Kasumi-1 (cell line): ENCODE measurements at regions not wholly inside any gene's neighbourhood (a gene's known extent, or its start where the extent isn't known, plus 50 kb on each side); places are given as distances from the start of the nearest gene placed in this dataset.
A peak's percentile ranks its signal among the peaks of the same experiment; 100 is the strongest.

ENCODE experiments used
- DNase-seq, 2 experiments: peaks; one replicate each; lab custom pipeline; 2025; lab: John Stamatoyannopoulos, UW

GRCh38 chr4:153076861-153077260, 127.4 kb upstream of the TRIM2 start:
- no peak for DNase-seq

- no peak for DNase-seq
These were observed 124.3 kb upstream of the TRIM2 start for GRCh38 chr4:153079857-153080391.

DNA sequence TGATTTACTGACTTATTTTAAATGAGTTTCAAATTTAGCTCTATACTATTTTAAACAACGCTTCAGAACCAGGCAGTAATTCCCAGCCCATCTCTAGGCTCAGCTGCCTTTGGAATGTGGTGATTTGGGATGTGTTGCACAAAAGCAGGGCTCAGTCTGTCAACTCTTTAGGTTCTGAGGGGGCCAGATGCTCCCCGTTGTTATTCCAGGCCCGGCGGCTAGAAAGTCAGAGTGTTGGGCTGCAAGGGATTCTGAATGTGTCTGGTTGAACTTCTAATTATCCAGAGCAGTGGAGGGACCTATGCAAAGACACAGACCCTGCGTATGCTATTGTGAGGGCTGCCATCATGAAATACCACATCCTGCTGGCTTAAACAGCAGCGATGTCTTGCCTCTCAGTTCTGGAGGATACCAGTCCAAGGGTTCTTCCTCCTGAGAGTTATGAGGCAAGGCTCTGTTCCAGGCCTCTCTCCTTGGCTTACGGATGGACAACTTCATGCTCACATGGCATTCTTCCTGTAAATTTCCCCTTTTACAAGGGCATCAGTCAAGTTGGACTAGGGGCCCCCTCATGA, 123.2 kb upstream of the TRIM2 start:
- DNase-seq: no peak

DNA sequence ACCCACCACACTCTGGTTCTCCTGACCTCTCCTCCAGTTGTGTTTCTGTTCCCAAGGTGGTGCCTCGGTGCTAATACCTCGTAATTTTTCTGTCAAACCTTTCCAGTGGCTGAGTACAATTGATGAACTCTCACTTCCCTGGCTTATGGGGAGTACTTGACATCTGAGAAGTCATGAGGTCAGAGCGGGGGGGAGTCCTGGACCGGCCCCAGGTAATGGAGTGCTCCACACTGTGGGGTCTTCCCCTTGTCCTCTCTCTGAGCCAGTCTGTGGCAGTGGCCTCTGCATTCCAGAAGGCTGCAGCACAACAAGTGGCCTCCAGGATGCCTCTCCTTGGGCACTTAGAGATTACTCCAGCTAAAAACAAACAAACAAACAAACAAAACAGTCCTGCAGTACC, 122.5 kb upstream of the TRIM2 start:
- no peak for DNase-seq

DNA sequence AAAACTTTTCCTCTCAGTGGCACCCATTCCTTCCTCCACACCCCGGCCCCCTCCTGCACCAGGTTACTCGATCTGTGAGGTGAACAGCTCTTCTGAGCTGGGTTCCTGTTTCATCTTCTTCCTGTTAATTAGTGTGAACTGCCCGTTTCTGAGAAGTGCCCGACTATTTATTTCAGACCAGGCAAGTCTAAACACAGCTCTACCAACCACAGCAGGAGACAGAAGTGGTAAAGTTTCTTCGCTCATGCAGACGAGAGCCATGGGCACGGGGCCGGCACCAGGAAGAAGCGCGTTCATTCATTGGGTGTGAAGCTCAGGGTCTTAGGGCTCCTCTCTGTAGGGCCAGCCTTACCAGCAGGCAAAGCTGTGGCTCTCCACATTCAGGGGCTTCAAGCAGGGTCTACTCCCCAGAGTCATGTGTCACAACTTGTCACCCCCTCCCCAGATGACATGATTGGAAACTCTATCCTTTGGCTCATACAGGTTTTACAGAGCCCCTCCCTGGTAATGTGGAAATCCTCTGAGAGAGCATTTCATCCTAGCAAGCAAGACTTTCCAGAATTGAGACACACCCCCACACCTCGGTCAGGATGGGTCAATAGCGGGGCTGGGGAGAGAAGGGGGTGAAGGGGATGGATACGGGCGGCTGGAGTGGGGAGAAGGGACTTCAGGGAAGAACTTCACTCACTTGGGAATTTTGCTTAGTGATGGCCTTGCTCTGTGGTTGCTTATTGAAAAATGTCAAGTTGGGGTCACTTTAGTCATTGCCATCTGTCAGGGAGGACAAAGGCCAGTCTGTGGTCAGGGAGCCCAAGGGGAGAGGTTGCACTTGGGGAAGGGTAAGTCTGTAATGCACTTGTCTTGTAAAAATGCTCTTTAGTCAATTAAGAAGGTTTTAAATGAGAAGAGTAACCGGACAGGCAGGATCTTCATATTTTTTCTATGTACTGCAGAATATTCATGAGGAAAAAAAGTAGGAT, 121.6 kb upstream of the TRIM2 start:
- no peak for DNase-seq

- peak; percentile 76 to 91 for DNase-seq
These were observed 120.7 kb upstream of the TRIM2 start for GRCh38 chr4:153083447-153083947.

DNA sequence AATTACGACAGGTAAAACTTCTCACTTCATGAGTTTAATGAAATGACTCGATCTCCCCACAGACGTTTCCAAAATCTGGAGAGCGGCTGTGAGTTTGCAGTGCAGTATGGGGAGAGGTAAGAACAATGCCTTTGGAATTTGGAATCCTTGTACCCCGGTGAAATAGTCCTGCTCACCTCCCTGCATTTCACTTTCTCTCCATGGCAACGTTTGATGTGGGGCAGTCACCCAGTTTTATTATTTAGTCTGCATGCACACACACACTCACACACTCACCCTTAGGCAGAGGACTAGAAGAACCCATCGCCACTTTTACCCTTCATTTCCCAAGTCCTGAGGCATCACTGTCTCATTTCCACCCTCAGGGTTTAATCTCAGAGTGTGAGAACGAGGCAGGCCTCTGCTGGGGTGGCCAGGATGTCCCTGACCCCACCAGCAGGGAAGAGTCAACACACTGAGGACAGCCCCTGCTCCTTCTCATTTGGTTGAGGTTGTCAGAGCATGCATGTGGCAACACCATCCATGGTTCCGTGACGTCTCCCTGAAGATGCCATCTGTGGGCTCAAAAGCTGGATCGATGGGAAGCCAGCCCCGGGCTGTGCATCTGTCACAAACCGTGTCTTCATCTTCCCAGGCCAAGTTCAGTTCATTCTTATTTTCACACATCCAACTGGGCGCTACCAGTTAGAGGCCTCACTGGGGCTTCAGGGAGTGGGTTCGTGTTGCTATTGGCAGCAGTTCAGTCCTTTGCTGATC, 119.8 kb upstream of the TRIM2 start:
- DNase-seq: no peak

DNA sequence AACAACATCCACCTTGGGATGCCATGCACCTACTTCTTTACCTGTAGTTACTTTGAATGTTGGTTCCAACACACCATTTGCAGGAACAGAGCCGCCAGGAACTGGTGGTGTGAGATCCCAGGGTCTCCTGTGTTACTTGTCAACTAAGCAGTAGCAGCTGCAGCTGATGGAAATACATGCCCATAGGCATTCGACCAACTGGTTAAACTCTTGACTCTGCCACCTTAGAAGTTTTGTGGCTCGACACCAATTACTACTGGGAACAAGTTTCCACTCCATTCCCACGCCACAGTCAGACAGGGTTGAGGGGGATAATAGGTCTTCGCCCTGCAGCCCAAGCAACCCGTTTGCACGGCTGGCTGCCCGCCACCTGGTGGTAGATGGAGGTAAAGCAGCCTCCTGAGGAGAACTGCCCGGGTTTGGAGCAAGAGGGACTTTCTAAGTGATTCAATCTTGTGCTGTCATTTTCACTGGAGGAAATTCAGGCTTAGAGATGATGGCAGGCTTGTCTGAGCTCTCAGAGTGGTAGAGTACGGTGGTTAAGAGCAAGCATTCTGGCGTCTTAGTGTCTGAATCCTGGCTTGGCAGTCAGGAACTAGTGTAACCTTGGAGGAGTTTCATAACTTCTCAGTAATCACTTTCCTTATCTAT, 119.1 kb upstream of the TRIM2 start:
- DNase-seq: peak; percentile 63 to 64

- DNase-seq: no peak
These were observed 116.5 kb upstream of the TRIM2 start for GRCh38 chr4:153087671-153088194.

DNA sequence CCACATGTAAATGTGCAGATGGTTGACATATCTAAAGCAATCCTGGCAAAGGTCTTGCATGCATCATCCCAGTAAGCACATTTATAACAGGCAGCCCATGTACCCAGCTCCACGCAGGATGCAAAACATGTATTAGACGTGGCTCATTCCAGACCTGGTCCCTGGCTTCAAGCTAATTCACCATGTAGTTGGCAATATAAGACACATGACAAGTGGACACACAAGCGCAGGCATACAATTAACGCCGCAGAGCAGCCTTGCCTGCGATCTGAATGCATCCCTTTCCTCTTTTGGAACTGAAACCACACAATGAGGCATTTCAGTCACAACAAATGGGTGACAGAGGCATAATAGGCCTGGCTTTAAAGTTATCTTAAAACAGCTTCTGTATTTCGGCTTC, 114.5 kb upstream of the TRIM2 start:
- no peak for DNase-seq

- DNase-seq: no peak
These were observed 114.1 kb upstream of the TRIM2 start for GRCh38 chr4:153090181-153090580.

DNA sequence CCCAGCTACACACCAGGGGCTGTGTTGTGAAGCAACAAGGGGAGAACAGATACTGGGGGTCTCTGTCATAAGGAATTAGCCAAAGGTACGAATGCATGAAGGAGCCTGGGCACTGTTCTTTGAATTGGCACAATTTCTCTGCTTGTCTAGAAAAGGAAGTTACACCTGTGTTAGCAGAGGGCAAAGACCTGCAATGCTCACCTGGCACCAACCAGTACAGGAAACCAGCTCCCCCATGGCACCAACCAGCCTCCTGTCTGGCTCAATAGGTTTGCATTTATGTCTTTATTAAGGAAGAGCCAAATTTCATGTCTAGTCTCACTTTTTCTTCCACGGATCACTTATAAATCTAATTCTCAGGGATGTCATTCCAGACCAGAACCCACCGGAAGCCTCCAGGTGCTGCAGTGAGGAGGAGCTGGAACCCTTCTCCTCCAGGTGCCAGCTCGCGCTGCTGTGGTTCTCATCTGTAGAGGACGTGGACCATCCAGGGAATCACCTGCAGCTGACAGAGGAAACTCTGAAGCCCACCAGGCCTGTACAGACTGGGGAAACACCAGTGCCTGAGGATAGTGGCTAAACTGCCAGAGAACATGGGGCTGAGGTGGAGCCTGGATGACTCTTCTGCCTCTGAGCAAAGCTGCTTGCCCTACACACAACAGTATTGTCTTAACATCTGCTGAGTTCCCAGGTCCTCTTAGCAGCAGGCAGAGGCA, 113.4 kb upstream of the TRIM2 start:
- DNase-seq: no peak

GRCh38 chr4:153093396-153093795, 110.8 kb upstream of the TRIM2 start:
- DNase-seq: no peak

- no peak for DNase-seq
These were observed 110.4 kb upstream of the TRIM2 start for GRCh38 chr4:153093802-153094201.

DNA sequence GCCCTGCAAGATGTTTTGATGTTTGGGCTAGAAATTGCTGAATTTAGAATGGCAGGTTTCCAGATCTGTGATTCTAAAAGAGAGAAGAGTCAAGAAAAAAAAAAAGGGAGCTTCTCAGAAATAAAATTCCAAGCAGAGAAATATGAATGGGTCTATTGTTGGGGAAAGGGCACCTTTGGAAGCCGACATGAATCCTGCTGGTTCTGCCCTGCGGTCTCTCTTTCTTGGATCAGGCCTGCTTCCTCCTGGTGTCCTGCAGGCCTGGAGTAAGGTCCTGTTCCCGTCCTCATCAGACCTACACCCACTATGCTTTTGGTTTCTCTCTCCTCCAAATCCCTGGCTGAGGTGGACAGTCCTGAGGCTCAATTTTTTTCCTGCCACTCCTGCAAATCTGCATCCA, 109.8 kb upstream of the TRIM2 start:
- no peak for DNase-seq

DNA sequence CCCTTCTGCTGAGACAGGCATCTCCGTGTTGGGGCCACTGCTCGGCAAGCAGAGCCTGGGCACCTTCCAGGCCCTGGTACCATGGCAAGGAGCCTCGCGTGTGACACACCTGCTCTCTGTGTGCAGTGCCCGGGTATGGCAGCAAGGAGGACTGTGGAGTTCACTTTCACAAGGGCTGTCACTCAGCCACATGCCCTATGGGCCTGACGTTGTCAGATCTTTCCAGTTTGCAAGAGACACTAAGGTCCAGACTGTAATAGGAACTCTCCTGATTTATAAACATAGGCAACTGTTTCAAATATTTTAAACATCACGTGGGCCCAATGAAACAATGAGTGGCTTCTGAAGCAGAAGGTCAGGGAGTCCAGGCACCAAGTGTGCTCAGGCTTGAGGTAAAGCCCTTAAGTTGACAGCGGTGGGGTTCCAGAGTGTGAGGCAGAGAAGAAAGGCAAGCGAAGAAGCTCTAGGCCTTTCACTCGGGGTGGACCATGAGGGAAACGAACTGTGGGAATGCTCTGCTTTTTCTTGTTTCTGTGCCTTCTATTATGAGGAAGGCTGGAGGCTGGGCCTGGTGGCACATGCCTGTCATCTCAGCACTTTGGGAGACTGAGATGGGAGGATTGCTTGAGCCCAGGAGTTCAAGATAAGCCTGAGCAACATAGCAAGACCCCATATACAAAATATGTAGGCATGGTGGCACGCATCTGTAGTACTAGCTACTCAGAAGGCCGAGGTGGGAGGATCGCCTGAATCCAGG, 108.6 kb upstream of the TRIM2 start:
- no peak for DNase-seq

- DNase-seq: no peak
These were observed 107.9 kb upstream of the TRIM2 start for GRCh38 chr4:153096344-153096743.

GRCh38 chr4:153098427-153098826, 105.8 kb upstream of the TRIM2 start:
- DNase-seq: no peak

GRCh38 chr4:153099391-153100140, 104.7 kb upstream of the TRIM2 start:
- DNase-seq: no peak
